Left ventricle myocardium inferior (tissue), 1 donor: ENCODE measurements at regions not wholly inside any gene's neighbourhood (a gene's known extent, or its start where the extent isn't known, plus 50 kb on each side); places are given as distances from the start of the nearest gene placed in this dataset.

Source experiments
- DNase-seq: peaks from one replicate; pipeline ENCODE4 v3.0.0-alpha.2; 2020
- H3K27ac ChIP-seq: fragments of 200-600 bp; replicated peaks from 2 replicates; pipeline ENCODE4 v1.8.0; 2021
- H3K27me3 ChIP-seq: fragments of 200-600 bp; 2 replicates; pipeline ENCODE4 v1.8.0; 2021; ENCODE audit warnings: low read depth
- H3K36me3 ChIP-seq: fragments of 200-600 bp; 2 replicates; pipeline ENCODE4 v1.8.0; 2021
- H3K4me1 ChIP-seq: fragments of 200-600 bp; 2 replicates; pipeline ENCODE4 v1.8.0; 2021
- H3K4me3 ChIP-seq: fragments of 200-600 bp; 2 replicates; pipeline ENCODE4 v1.8.0; 2021; ENCODE audit warnings: mild to moderate bottlenecking, moderate library complexity
- H3K9me3 ChIP-seq: fragments of 200-600 bp; replicated peaks from 2 replicates; pipeline ENCODE4 v1.8.0; 2021
- intact Hi-C: fragments of 100-400 bp; cut with micrococcal nuclease; formaldehyde crosslinking; loops from one replicate; pipeline ENCODE4 v1.11.0; 2022
- TF ChIP-seq, protein P1 (sequence below): fragments of 200-600 bp; IDR thresholded peaks from 2 replicates; pipeline ENCODE4 v1.8.0; 2021; ENCODE audit warnings: antibody characterized with exemption, mild to moderate bottlenecking, borderline replicate concordance
- donor health status: DM: no; HTN: yes; CAD: no; lungs with severe emphysema.

DNA sequence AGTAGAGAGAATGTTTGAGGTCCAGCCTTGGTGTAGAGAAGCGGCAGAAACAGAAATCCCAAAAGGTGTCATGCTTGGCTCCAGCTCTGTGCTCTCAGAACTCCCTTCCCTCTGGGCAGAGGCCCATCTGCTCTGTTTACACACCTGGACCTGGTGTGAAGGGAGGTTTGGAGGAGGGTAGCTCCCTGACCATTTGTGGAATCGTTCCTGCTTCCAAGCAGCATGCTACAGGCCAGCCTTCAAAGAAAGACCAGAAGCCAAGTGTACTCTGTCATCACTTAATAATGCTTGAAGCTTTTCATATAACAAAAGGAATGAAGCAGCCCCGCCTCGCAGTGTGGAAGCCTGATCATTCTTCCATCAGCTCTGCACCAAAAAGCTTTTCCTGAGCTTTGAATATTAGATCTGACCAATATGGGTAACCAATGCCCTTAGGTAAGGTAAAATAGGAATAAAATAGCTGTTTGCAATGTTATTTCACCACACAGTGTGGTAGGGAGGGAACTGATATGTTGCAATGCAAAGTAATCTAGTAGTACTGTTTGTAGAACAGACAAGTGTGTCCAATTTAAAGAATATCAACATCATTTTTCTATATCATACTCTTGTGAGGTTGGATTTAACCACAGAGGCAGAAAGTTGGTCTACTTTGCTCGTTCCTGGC, 63.3 kb downstream of the ZIC5 start:
- Histone ChIP-seq H3K36me3 (no peaks in the 10 kb centered on the region), H3K27ac (no peak overlapping the region), H3K27me3 (peaks cover 98% of the 10 kb centered on the region), H3K4me3 (no peak overlapping the region), H3K4me1 (no peaks in the 10 kb centered on the region), H3K9me3 (no peaks in the 10 kb centered on the region)
- TF ChIP-seq, protein P1, sequence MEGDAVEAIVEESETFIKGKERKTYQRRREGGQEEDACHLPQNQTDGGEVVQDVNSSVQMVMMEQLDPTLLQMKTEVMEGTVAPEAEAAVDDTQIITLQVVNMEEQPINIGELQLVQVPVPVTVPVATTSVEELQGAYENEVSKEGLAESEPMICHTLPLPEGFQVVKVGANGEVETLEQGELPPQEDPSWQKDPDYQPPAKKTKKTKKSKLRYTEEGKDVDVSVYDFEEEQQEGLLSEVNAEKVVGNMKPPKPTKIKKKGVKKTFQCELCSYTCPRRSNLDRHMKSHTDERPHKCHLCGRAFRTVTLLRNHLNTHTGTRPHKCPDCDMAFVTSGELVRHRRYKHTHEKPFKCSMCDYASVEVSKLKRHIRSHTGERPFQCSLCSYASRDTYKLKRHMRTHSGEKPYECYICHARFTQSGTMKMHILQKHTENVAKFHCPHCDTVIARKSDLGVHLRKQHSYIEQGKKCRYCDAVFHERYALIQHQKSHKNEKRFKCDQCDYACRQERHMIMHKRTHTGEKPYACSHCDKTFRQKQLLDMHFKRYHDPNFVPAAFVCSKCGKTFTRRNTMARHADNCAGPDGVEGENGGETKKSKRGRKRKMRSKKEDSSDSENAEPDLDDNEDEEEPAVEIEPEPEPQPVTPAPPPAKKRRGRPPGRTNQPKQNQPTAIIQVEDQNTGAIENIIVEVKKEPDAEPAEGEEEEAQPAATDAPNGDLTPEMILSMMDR: no peak
- DNase-seq: no peak
- intact Hi-C loops: no loop called here

GRCh38 chr13:99907627-99908026, 63.9 kb downstream of the ZIC5 start:
- Histone ChIP-seq H3K4me3 (no peak overlapping the region), H3K9me3 (no peaks in the 10 kb centered on the region), H3K27ac (no peak overlapping the region), H3K27me3 (peaks cover 98% of the 10 kb centered on the region), H3K36me3 (no peaks in the 10 kb centered on the region), H3K4me1 (no peaks in the 10 kb centered on the region)
- TF ChIP-seq, protein P1: no peak
- DNase-seq: no peak
- intact Hi-C loops: no loop called here

GRCh38 chr13:99907038-99907437, 64.5 kb downstream of the ZIC5 start:
- Histone ChIP-seq H3K9me3 (no peaks in the 10 kb centered on the region), H3K4me3 (no peak overlapping the region), H3K27me3 (peaks cover 98% of the 10 kb centered on the region), H3K36me3 (no peaks in the 10 kb centered on the region), H3K4me1 (no peaks in the 10 kb centered on the region), H3K27ac (no peak overlapping the region)
- DNase-seq: no peak
- TF ChIP-seq, protein P1: no peak
- intact Hi-C loops: no loop called here

- Histone ChIP-seq H3K27me3 (peaks cover 97% of the 10 kb centered on the region), H3K27ac (no peak overlapping the region), H3K9me3 (no peaks in the 10 kb centered on the region), H3K4me3 (no peak overlapping the region), H3K36me3 (no peaks in the 10 kb centered on the region), H3K4me1 (no peaks in the 10 kb centered on the region)
- no peak for DNase-seq
- TF ChIP-seq, protein P1: no peak
- intact Hi-C loops: no loop called here
Observed at GRCh38 chr13:99905814-99906213, 65.8 kb downstream of the ZIC5 start.

DNA sequence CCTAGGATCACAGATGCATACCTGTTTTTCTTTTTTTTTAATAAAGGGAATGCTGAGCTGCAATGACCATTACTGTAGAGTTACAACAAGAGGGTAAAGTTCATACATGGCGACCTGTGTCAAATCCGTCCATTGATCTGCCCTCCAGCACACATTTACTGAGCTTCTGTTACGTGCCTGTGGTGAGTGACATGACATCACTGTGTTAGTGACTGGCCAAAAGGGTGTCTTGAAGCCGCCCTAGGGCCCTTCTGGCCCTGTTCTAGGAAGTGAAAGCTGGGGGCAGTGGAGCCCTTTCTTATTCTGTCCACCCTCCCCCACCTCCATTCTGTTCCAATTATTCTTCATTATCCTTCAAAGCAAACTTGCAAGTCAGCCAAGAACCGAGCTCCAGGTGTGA, 66.3 kb downstream of the ZIC5 start:
- Histone ChIP-seq H3K4me3 (no peak overlapping the region), H3K36me3 (no peaks in the 10 kb centered on the region), H3K4me1 (no peaks in the 10 kb centered on the region), H3K27ac (no peak overlapping the region), H3K27me3 (peaks cover 98% of the 10 kb centered on the region), H3K9me3 (no peaks in the 10 kb centered on the region)
- TF ChIP-seq, protein P1: no peak
- no peak for DNase-seq
- intact Hi-C loops: no loop called here
